ENCODE measurements at regions not wholly inside any gene's neighbourhood (a gene's known extent, or its start where the extent isn't known, plus 50 kb on each side); places are given as distances from the start of the nearest gene placed in this dataset.

DNA sequence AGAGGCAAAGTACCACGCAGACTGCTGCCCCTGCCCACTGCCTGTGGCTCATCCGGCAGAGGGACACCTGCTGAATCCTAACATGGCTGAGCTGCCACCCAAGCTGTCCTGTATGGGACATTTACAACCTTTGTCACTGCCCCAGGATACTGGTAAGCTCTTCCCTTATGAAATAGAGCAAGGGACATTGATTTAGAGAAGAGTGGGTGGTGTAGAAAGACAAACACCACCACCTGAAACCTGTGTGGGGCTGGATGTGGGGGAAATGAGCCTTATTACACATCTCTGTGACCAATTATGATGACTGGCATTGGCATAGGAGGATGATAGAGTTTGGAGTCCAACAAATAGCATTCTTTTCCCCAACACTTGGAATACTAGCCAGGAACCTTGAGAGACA lies 81.2 kb upstream of the GZMB start:
- TF ChIP-seq, protein P1, sequence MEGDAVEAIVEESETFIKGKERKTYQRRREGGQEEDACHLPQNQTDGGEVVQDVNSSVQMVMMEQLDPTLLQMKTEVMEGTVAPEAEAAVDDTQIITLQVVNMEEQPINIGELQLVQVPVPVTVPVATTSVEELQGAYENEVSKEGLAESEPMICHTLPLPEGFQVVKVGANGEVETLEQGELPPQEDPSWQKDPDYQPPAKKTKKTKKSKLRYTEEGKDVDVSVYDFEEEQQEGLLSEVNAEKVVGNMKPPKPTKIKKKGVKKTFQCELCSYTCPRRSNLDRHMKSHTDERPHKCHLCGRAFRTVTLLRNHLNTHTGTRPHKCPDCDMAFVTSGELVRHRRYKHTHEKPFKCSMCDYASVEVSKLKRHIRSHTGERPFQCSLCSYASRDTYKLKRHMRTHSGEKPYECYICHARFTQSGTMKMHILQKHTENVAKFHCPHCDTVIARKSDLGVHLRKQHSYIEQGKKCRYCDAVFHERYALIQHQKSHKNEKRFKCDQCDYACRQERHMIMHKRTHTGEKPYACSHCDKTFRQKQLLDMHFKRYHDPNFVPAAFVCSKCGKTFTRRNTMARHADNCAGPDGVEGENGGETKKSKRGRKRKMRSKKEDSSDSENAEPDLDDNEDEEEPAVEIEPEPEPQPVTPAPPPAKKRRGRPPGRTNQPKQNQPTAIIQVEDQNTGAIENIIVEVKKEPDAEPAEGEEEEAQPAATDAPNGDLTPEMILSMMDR (IDR thresholded peaks at IDR 0.05; ENCODE audit: low read depth, low read length): no peak
- DNase-seq (ENCODE audit: extremely low read depth, low read depth): no peak

DNA sequence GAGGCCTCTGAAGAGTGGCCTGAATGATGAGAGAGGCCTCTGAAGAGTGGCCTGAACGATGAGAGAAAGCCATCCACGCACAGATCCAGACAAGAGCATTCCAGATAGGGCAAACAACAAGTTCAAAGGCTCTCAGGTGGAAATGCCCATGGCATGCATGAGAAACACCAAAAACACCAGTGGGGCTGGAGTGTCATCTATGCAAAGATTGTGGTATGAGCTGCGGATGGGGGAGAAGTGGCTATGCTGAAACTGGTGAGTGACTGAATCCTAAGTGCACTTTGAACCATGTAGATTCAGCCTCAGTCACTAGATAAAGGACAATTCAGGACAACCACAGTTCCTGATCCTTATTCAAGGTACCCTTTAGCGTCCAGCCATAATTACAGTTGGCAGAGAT lies 79.4 kb upstream of the GZMB start:
- no peak for DNase-seq (ENCODE audit: extremely low read depth, low read depth)
- TF ChIP-seq, protein P1 (IDR thresholded peaks at IDR 0.05; ENCODE audit: low read depth, low read length): no peak

DNA sequence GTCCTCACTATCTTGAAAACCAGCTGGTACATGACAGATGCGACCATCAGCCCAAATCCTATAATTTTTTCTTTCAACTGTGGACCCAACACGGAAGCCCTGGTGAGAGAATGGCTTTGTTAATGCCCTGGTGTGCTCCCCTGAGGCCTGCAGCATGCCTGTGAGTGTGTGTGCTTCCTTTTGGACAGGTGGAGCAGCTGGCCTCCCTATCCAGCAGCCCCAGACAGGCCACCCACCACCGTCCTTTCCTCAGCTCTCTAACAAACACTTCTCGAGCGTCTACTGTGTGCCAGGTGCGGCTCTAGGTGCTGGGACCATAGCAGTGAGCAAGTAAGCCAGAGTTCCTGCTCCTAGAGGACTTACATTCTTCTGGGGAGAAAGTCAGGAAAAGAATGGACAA lies 78.9 kb upstream of the GZMB start:
- TF ChIP-seq, protein P1 (IDR thresholded peaks at IDR 0.05; ENCODE audit: low read depth, low read length): no peak
- no peak for DNase-seq (ENCODE audit: extremely low read depth, low read depth)

DNA sequence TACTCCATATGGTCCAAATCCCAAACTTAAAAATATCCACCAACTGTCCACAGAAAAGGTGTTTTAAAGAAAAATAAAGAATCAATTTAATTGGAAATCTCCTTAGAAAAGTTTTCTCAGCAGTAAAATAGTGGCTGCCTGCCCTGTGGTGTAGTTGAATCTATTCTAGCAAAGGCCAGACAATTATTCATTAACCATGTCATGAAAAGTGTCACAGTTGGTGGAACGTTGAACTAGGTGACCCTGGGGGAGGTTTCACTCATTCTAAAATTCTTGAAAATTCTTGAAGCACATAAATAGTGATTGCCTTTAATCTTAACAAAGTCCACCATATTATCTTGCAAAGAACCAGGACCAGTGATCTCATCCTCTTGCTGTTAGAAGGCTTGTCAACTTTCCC lies 78.4 kb upstream of the GZMB start:
- TF ChIP-seq, protein P1 (IDR thresholded peaks at IDR 0.05; ENCODE audit: low read depth, low read length): no peak

DNA sequence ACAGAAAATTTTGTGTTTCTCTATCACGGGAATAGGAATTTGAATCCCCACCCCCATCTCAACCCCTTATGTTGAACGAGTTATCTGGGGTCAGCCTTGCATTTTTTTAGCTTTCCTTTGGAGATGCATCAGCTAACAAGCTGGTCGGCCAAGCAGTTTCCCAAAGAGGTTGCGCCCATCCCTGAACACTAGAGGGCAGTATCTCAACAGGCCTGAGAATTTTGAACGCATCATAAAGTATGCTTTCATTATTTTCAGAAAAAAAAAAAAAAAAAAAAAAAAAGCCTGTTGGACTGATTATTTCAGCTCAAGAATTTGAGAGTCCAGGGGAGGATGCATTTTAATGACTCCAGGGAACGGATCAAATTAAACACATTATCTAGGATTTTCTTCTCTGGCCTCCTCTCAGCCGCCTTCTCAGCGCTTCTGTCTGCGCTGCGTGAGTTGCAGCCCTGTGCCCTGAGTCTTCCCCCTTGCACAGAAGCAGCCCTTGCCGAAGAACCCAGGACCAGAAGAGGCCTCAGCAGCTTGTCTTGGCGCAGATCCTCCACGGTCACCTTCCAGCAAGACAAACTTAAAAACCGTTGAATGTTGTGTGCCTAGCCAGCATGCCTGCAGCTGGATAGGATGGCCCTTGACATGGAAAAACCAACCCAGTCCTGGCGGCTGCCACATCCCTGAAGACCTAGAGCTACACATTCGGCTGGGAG lies 76.6 kb upstream of the GZMB start:
- TF ChIP-seq, protein P1 (IDR thresholded peaks at IDR 0.05; ENCODE audit: low read depth, low read length): peak; percentile 87
- peak; percentile 5 for DNase-seq (ENCODE audit: extremely low read depth, low read depth)

More for the DNA sequence above, 78.4 kb upstream of the GZMB start:
- DNase-seq (ENCODE audit: extremely low read depth, low read depth): no peak

DNA sequence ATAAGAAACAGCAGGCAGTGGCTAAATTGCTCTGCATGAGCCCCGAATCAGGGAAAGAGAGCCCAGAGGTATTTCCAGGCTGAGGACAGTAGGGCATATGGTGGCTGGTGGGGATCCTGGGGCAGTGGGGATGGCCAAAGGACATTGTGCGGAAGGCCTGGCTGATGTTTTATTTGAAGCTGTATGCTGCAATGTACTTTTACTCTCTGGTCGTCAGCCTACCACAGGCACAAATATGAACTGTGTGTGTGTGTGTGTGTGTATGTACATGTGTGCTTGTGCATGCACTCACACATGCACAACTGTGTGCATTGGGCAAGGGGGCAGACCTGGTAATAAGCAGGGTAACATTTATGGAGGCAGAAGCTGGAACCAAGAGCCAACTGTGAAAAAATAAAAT lies 74.7 kb upstream of the GZMB start:
- no peak for DNase-seq (ENCODE audit: extremely low read depth, low read depth)
- TF ChIP-seq, protein P1 (IDR thresholded peaks at IDR 0.05; ENCODE audit: low read depth, low read length): no peak

DNA sequence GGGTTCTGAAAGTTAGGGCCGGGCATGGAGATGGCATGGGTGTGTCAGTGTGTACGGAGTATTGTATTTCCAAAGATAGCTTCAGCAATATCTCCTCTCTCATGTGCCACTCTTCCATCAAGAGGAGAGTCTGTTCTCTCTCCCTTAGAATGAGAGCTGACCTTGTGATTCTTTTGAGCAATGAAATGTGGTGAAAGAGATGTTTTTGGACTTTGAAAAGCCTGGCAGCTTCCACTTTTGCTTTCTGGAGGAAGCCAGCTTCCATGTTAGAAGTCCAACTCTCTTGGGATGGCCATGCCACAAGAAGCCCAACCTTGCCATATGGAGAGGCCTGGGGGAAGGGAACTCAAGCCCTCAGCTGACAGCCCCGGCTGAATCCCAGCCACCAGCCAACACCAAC lies 72.4 kb upstream of the GZMB start:
- TF ChIP-seq, protein P1 (IDR thresholded peaks at IDR 0.05; ENCODE audit: low read depth, low read length): no peak
- DNase-seq (ENCODE audit: extremely low read depth, low read depth): no peak

All from AG09319 (cell line).